Nephron (organoid): ENCODE measurements at regions not wholly inside any gene's neighbourhood (a gene's known extent, or its start where the extent isn't known, plus 50 kb on each side); places are given as distances from the start of the nearest gene placed in this dataset.
A peak's percentile ranks its signal among the peaks of the same experiment; 100 is the strongest.

ENCODE experiments used
- H3K27ac Mint-ChIP-seq, 3 experiments: 2 replicates each; pipeline ENCODE4 v1.8.0; 2020; ENCODE audit warnings: mixed read lengths in 3 of 3, mild to moderate bottlenecking in 2 of 3, moderate library complexity in 1 of 3
- H3K27me3 Mint-ChIP-seq: 2 replicates; pipeline ENCODE4 v1.8.0; 2021; ENCODE audit warnings: low read depth, mild to moderate bottlenecking, moderate library complexity, mixed read lengths
- H3K36me3 Mint-ChIP-seq: 2 replicates; pipeline ENCODE4 v1.8.0; 2020; ENCODE audit warnings: low read depth, mixed read lengths
- H3K4me1 Mint-ChIP-seq: 2 replicates; pipeline ENCODE4 v1.8.0; 2020; ENCODE audit warnings: mixed read lengths
- H3K4me3 Mint-ChIP-seq, 3 experiments: 2 replicates each; pipeline ENCODE4 v1.8.0; 2020; ENCODE audit warnings: mild to moderate bottlenecking in 3 of 3, mixed read lengths in 3 of 3, moderate library complexity in 2 of 3
- H3K9me3 Mint-ChIP-seq: 2 replicates; pipeline ENCODE4 v1.8.0; 2020; ENCODE audit warnings: mixed read lengths
- CTCF ChIP-seq, 3 experiments: fragments of 200-600 bp; sonication (generic); IDR thresholded peaks; one replicate each; pipeline ENCODE4 v1.5.0; 2021; ENCODE audit warnings: antibody characterized with exemption in 3 of 3; ENCODE audit not compliant: unreplicated experiment in 3 of 3

- Mint-ChIP-seq H3K4me1 (peaks cover 14% of the 10 kb centered on the region), H3K36me3 (no peaks in the 10 kb centered on the region), H3K9me3 (no peaks in the 10 kb centered on the region), H3K27me3 (no peaks in the 10 kb centered on the region), H3K4me3 (no peak overlapping the region), H3K27ac (peak overlapping the region; percentile 17 to 80 (median 71))
- TF ChIP-seq CTCF (IDR thresholded peaks at IDR 0.05; ENCODE audit: unreplicated experiment in 3 of 3), result no peak
These were observed 634.2 kb downstream of the BNC2 start for GRCh38 chr9:16236311-16236710.

- no peaks in the 10 kb centered on the region for H3K27me3 Mint-ChIP-seq
- H3K36me3 Mint-ChIP-seq, result no peaks in the 10 kb centered on the region
- H3K4me3 Mint-ChIP-seq, result no peak overlapping the region
- H3K4me1 Mint-ChIP-seq, result peaks cover 16% of the 10 kb centered on the region
- peak overlapping the region; percentile 17 to 80 (median 71) for H3K27ac Mint-ChIP-seq
- H3K9me3 Mint-ChIP-seq, result no peaks in the 10 kb centered on the region
- TF ChIP-seq CTCF (IDR thresholded peaks at IDR 0.05; ENCODE audit: unreplicated experiment in 3 of 3), result no peak
These were observed 633.6 kb downstream of the BNC2 start for GRCh38 chr9:16236882-16237281.

- Mint-ChIP-seq H3K36me3 (no peaks in the 10 kb centered on the region), H3K4me3 (no peak overlapping the region), H3K27ac (peak overlapping the region in 1 of 3 experiments; percentile 7)
These were observed 631.8 kb downstream of the BNC2 start for GRCh38 chr9:16238623-16239138.

GRCh38 chr9:16241231-16241630 lies 629.2 kb downstream of the BNC2 start:
- Mint-ChIP-seq H3K27me3 (no peaks in the 10 kb centered on the region), H3K36me3 (no peaks in the 10 kb centered on the region), H3K4me1 (peaks cover 35% of the 10 kb centered on the region), H3K9me3 (no peaks in the 10 kb centered on the region), H3K4me3 (no peak overlapping the region), H3K27ac (peak overlapping the region in 2 of 3 experiments; percentile 54 to 80)
- no peak for TF ChIP-seq CTCF (IDR thresholded peaks at IDR 0.05; ENCODE audit: unreplicated experiment in 3 of 3)

More at GRCh38 chr9:16238623-16239138, 631.8 kb downstream of the BNC2 start:
- TF ChIP-seq CTCF (IDR thresholded peaks at IDR 0.05; ENCODE audit: unreplicated experiment in 3 of 3), result no peak
- Mint-ChIP-seq H3K4me1 (peaks cover 16% of the 10 kb centered on the region), H3K9me3 (no peaks in the 10 kb centered on the region), H3K27me3 (no peaks in the 10 kb centered on the region)

- TF ChIP-seq CTCF (IDR thresholded peaks at IDR 0.05; ENCODE audit: unreplicated experiment in 3 of 3), result no peak
- Mint-ChIP-seq H3K36me3 (no peaks in the 10 kb centered on the region), H3K4me3 (no peak overlapping the region), H3K9me3 (no peaks in the 10 kb centered on the region), H3K4me1 (peaks cover 34% of the 10 kb centered on the region), H3K27ac (peak overlapping the region; percentile 10 to 92 (median 73)), H3K27me3 (no peaks in the 10 kb centered on the region)
These were observed 626.7 kb downstream of the BNC2 start for GRCh38 chr9:16243798-16244197.

GRCh38 chr9:16245756-16246440 lies 624.6 kb downstream of the BNC2 start:
- TF ChIP-seq CTCF (IDR thresholded peaks at IDR 0.05; ENCODE audit: unreplicated experiment in 3 of 3), result no peak

More at GRCh38 chr9:16245756-16246440, 624.6 kb downstream of the BNC2 start:
- no peak overlapping the region for H3K4me3 Mint-ChIP-seq
- peaks cover 49% of the 10 kb centered on the region for H3K4me1 Mint-ChIP-seq
- H3K9me3 Mint-ChIP-seq, result no peaks in the 10 kb centered on the region
- H3K27me3 Mint-ChIP-seq, result no peaks in the 10 kb centered on the region
- peak overlapping the region in 2 of 3 experiments; percentile 66 to 80 for H3K27ac Mint-ChIP-seq
- H3K36me3 Mint-ChIP-seq, result no peaks in the 10 kb centered on the region
